GM18502 (cell line): ENCODE measurements at regions not wholly inside any gene's neighbourhood (a gene's known extent, or its start where the extent isn't known, plus 50 kb on each side); places are given as distances from the start of the nearest gene placed in this dataset.

Experiments used
- ATAC-seq: cut with Tn5 transposase; IDR thresholded peaks from one replicate; pipeline ENCODE4 v1.9.1; 2021; ENCODE audit warnings: mild to moderate bottlenecking; ENCODE audit not compliant: unreplicated experiment, poor library complexity

- ATAC-seq, result no peak
Measured at GRCh38 chr5:100479079-100479688, 56.0 kb upstream of the FAM174A start.

- ATAC-seq, result no peak
Measured at GRCh38 chr5:100472091-100472490, 63.1 kb upstream of the FAM174A start.

DNA sequence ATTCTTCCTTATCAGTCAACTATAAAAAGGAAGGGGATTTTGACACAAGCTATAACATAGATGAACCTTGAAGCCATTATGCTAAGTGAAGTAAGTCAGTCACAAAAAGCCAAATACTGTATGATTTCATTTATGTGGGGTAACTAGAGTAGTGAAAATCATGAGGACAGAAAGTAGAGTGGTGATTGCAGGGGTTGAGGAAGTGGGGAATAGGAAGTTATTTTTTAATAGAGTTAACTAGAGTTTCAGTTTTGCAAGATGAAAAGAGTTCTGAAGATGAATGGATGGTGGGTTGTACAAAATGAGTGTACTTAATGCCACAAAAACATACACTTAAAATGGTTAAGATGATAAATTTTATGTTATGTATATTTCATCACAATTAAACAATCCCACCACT, 65.4 kb upstream of the FAM174A start:
- peak; percentile 85 for ATAC-seq

DNA sequence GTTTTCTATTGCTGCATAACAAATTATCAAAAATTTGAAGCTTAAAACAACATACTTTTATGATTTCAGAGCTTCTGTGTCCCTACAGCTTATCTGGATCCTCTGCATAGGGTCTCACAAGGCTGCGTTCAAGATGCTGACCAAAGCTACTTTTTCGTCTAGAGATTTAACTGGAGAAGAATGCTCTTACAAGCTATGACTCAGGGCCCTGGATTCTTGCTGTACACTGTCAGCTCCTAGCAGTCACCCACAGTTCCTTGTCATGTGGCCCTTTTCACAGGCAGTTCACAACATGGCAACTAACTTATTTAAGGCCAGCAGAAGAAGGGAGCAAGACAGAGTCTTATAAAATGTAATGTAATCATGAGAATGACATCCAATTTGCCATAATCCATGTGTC, 70.8 kb upstream of the FAM174A start:
- ATAC-seq, result no peak

- ATAC-seq, result no peak
Measured at GRCh38 chr5:100456615-100457014, 78.6 kb upstream of the FAM174A start.

GRCh38 chr5:100452126-100452525, 83.0 kb upstream of the FAM174A start:
- ATAC-seq, result no peak

DNA sequence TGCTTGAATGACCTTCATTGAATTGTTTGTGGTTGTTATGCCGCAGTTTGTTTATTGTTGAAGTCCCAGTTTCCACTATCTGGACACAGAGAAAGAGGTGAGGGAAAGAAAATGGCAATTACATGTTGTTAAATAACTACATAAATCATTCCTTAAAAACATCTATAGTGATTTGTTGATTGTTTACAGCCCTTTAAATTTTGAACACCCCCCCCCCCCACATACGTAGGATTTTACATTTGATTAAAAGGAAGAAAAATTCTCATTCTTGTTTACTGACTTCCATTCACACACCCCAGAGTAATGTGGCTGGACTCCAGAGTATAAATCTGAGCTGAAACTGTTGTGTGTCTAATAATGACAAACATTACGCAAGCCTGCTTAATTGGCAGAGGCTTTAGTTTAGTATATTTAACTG, 87.1 kb upstream of the FAM174A start:
- ATAC-seq, result no peak

DNA sequence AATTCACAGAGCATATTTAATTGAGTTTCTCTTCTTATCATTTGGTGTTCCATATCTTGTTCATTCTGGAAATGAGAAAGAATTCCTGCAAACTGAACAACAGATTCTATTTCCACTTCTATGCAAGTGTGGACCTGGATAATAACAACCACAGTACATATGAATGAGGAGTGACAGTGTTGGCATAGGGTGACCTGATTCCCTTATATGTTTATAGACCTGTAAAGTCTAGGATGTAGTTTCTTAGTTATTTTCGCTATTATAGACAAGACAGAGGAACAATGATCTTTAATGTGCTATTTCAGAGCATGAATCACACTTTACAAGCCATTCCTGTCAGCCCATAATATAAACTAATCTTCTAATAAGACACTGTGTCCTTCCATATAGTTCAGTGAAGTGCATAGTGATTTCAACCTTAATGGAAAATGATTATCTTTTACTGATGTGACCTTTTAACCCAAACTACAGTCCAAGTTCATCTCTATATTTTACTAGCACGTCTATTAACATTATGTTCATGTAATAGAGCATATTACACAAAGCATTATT, 88.2 kb upstream of the FAM174A start:
- ATAC-seq, result no peak

GRCh38 chr5:100444961-100445360, 90.2 kb upstream of the FAM174A start:
- ATAC-seq, result no peak

- ATAC-seq, result no peak
Measured at GRCh38 chr5:100434815-100435214, 100.4 kb upstream of the FAM174A start.

- no peak for ATAC-seq
Measured at GRCh38 chr5:100432741-100433140, 102.4 kb upstream of the FAM174A start.

DNA sequence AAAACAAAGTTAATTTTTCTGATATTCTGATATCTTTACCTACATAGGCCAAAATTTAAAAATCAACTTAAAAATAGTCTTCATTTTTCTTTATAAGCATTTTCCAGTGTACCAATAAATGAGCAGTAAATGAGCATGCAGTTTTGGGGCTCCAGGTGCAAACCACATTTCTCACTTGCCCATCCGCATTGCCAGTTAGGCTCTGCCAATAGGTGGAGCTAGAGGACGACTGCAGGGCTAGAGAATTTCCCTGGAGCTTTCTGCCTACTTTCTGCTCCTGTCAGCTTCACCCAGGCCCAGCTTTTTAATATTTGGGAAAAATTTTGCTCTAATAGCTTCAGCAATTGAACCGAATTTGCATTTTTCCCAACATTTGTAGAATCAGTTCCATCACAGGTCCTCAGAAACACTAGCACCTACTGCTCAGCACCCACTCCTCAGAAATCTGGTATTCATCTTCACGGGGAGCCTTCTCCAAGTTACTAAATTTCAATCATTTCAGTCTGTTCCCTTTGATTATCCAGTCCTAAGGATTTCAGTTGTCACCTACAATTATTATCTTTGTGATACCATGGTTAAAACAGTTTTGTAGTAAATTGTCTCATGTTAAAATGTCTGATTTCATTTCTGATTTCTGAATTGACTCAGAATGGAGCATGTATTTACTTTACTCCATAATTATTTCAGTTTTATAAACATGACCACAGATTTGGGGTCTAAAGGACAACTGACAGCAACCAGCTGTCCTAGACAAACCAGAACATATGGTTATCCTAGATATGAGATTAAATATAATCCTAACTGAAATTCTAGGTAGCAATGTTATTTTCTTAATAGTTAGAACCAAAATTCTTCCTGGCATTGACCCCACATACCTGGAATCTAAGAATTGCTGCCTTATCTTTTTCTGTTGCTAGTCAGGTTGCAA, 104.6 kb upstream of the FAM174A start:
- peak; percentile 93 for ATAC-seq

GRCh38 chr5:100424787-100425186, 110.4 kb upstream of the FAM174A start:
- ATAC-seq, result no peak

- no peak for ATAC-seq
Measured at GRCh38 chr5:100424017-100424416, 111.2 kb upstream of the FAM174A start.

DNA sequence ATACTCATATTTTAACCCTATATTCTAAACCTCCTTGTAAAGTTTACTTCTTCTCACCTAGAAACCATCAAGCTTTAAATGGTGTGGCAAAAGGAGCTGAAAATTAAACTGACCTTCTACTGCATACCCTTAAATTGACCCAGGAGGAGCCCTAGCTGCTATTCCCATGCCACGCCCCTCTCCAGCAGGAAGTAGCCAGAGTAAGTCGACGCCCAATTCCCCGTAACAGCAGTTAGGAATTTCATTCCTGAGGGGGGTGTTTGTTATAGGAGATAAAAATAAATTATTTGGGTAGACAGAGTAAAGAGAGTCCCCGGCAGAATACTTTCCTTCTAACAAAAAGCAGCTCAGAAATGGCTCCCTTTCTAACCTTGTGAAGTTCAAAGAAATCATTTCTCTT, 111.8 kb upstream of the FAM174A start:
- no peak for ATAC-seq

- no peak for ATAC-seq
Measured at GRCh38 chr5:100421360-100421759, 113.8 kb upstream of the FAM174A start.

DNA sequence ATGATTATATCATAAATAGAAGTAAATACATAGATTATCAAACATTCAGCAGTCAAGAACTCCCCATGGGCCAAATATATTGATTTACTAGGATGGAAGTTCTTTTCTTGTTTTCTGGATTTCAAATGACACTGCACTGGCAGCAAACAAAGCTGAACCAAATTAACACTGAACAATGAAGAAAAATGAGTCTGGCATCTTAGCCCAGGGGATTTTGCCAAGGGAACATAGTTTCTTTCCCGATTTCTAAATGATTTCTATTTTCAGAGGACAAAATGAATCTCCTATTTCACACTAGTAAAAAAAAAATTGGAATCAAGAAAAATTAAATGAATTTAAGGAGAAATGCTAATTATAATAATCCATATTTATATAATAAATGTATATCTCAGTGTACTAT, 116.9 kb upstream of the FAM174A start:
- ATAC-seq, result no peak

GRCh38 chr5:100409660-100410151, 125.5 kb upstream of the FAM174A start:
- no peak for ATAC-seq

GRCh38 chr5:100407053-100407452, 128.1 kb upstream of the FAM174A start:
- no peak for ATAC-seq

DNA sequence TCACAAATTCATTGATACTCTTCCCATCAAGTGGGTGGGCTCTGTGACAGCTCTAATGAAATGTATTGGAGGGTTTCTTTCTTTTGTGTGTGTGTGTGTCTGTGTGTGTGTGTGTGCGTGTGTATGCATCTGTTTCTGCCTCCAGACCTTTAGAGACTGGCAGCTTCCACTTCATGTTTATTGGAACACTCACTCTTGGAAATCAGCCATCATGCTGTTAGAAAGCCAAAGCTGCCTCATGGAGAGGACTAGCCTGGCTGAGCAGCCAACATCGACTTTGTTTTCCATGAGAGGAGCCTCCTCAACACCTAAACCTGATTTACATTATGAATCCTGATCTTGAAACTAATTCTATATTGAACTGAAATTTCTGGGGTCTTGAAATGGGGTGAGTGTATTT, 128.5 kb upstream of the FAM174A start:
- no peak for ATAC-seq

DNA sequence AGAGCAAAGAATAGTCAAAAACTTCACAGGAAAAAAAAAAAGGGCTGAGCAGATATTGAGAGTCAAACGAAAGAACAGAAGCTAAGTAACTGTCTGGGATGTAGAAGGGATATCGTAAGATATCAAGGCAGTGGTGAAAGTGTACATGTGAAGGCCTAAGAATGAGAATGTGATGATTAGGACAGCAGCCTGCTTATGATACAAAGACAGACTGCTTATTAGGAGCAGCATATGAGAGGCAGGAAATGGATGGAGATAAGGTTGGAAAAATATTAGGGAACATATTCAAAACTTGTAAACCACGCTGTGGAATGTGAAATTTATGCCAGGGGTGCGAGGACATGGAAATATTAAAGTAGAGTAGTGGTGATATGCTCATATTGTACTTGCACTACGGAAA, 133.1 kb upstream of the FAM174A start:
- no peak for ATAC-seq
